Endothelial cell of umbilical vein (primary cell): ENCODE measurements at regions not wholly inside any gene's neighbourhood (a gene's known extent, or its start where the extent isn't known, plus 50 kb on each side); places are given as distances from the start of the nearest gene placed in this dataset.

Source experiments
- BruUV-seq: library from RNA; stranded (reverse); fragments of 400-500 nt; replicated peaks from 2 replicates; lab custom pipeline; 2021; lab: Mats Ljungman, UMichigan
- CTCF ChIA-PET: fragments of 300-600, 350-600 bp; sonication (Branson Sonifier 250); formaldehyde crosslinking; loops from one replicate; lab custom pipeline; 2021; ENCODE audit warnings: antibody characterized with exemption, inconsistent platforms; lab: Charles Lee
- POLR2A ChIA-PET: fragments of 300-600, 350-600 bp; sonication (Branson Sonifier 250); formaldehyde crosslinking; loops from one replicate; lab custom pipeline; 2021; ENCODE audit warnings: antibody characterized with exemption, inconsistent platforms; lab: Charles Lee
- DNase-seq: peaks from one replicate; pipeline ENCODE4 v3.0.0-alpha.2; 2011; ENCODE audit warnings: low read depth, low spot score
- FAIRE-seq: peaks from 2 replicates; lab custom pipeline; 2011; peaks lifted over from hg19 to GRCh38; lab: Jason Lieb, UNC
- H2AFZ ChIP-seq: 2 replicates; pipeline ENCODE4 v1.6.0; 2012; ENCODE audit warnings: low read depth, low read length, control low read depth, inconsistent platforms
- H3K27ac ChIP-seq: 2 replicates; pipeline ENCODE4 v1.5.1; 2011; ENCODE audit warnings: low read depth, mild to moderate bottlenecking, control low read depth, low read length, moderate library complexity; ENCODE audit not compliant: insufficient read depth
- H3K27me3 ChIP-seq, 2 experiments: 2 replicates each; pipeline versions ENCODE4 v1.6.0 to v1.6.1; 2011; ENCODE audit warnings: low read length in 2 of 2, mixed read lengths in 1 of 2; ENCODE audit not compliant: control insufficient read depth in 2 of 2, insufficient read depth in 2 of 2
- H3K36me3 ChIP-seq, 2 experiments: 2 replicates in 1 of 2; 3 replicates in 1 of 2; pipeline ENCODE4 v1.5.1; 2011; ENCODE audit warnings: low read length in 2 of 2, mild to moderate bottlenecking in 1 of 2, moderate library complexity in 1 of 2; ENCODE audit not compliant: control insufficient read depth in 2 of 2, insufficient read depth in 2 of 2; ENCODE audit errors: extremely low read depth in 1 of 2
- H3K4me1 ChIP-seq: 3 replicates; pipeline ENCODE4 v1.5.1; 2011; ENCODE audit warnings: mild to moderate bottlenecking, low read length; ENCODE audit not compliant: control insufficient read depth, insufficient read depth; ENCODE audit errors: extremely low read depth
- H3K4me2 ChIP-seq: 2 replicates; pipeline ENCODE4 v1.6.1; 2011; ENCODE audit warnings: low read length, control low read depth, mixed read lengths; ENCODE audit not compliant: insufficient read depth
- H3K4me3 ChIP-seq, 3 experiments: fragments of 200-600 bp in 1 of 3; sonication (generic), shearing (Covaris generic) in 1 of 3; replicated peaks in 1 of 3; 2 replicates each; pipeline ENCODE4 v1.5.1; 2011 to 2016; ENCODE audit warnings: control low read depth in 3 of 3, low read length in 3 of 3, mild to moderate bottlenecking in 2 of 3, inconsistent platforms in 1 of 3, low read depth in 1 of 3, moderate library complexity in 1 of 3; ENCODE audit not compliant: insufficient read depth in 1 of 3
- H3K79me2 ChIP-seq: 2 replicates; pipeline ENCODE4 v1.6.0; 2012; ENCODE audit warnings: low read length, inconsistent platforms; ENCODE audit not compliant: control insufficient read depth, insufficient read depth
- H3K9ac ChIP-seq: replicated peaks from 2 replicates; pipeline ENCODE3; 2011; ENCODE audit warnings: low read length, control low read depth; ENCODE audit not compliant: insufficient read depth; ENCODE audit errors: extremely low read depth
- H3K9me1 ChIP-seq: replicated peaks from 3 replicates; pipeline ENCODE4 v1.6.0; 2011; ENCODE audit warnings: mild to moderate bottlenecking, low read length; ENCODE audit not compliant: control insufficient read depth, insufficient read depth; ENCODE audit errors: extremely low read depth
- H3K9me3 ChIP-seq: replicated peaks from 2 replicates; pipeline ENCODE4 v1.5.1; 2012; ENCODE audit warnings: low read length, inconsistent platforms; ENCODE audit not compliant: control insufficient read depth, insufficient read depth
- H4K20me1 ChIP-seq: replicated peaks from 2 replicates; pipeline ENCODE3; 2011; ENCODE audit warnings: mild to moderate bottlenecking, low read length; ENCODE audit not compliant: control insufficient read depth, insufficient read depth; ENCODE audit errors: extremely low read depth
- CTCF ChIP-seq, 2 donors: IDR thresholded peaks; 1 replicate in 1 of 2; 2 replicates in 1 of 2; pipeline ENCODE4 v1.5.1; 2011; ENCODE audit warnings: low read length in 2 of 2, mild to moderate bottlenecking in 2 of 2, moderate library complexity in 2 of 2, control low read depth in 1 of 2, inconsistent platforms in 1 of 2, low read depth in 1 of 2; ENCODE audit not compliant: insufficient read depth in 1 of 2; ENCODE audit errors: extremely low read depth in 1 of 2
- EZH2 ChIP-seq: IDR thresholded peaks from 2 replicates; pipeline ENCODE4 v1.6.1; 2012; ENCODE audit warnings: borderline replicate concordance, low read depth, mild to moderate bottlenecking, moderate library complexity, low read length, inconsistent platforms; ENCODE audit not compliant: severe bottlenecking
- FOS ChIP-seq: IDR thresholded peaks from 2 replicates; pipeline ENCODE4 v1.6.1; 2011; ENCODE audit warnings: mild to moderate bottlenecking, low read length, moderate library complexity, borderline replicate concordance; ENCODE audit not compliant: insufficient read depth
- GATA2 ChIP-seq: IDR thresholded peaks from 2 replicates; pipeline ENCODE4 v1.7.0; 2011; ENCODE audit warnings: low read depth, mild to moderate bottlenecking, moderate library complexity, mixed read lengths, low read length; ENCODE audit not compliant: insufficient read length, insufficient read depth
- JUN ChIP-seq: IDR thresholded peaks from 2 replicates; pipeline ENCODE4 v1.6.1; 2011; ENCODE audit warnings: borderline replicate concordance, low read depth; ENCODE audit not compliant: insufficient read length, insufficient read depth
- MAX ChIP-seq: IDR thresholded peaks from 2 replicates; pipeline ENCODE4 v1.6.1; 2011; ENCODE audit not compliant: insufficient read depth, insufficient read length
- MYC ChIP-seq: IDR thresholded peaks from one replicate; pipeline ENCODE4 v1.6.1; 2011; ENCODE audit warnings: mild to moderate bottlenecking, low read depth, low read length
- POLR2A ChIP-seq: IDR thresholded peaks from 2 replicates; pipeline ENCODE4 v1.6.1; 2012; ENCODE audit warnings: low read depth, mild to moderate bottlenecking, control low read depth, low read length
- POLR2AphosphoS5 ChIP-seq: IDR thresholded peaks from 2 replicates; pipeline ENCODE4 v1.6.1; 2012; ENCODE audit warnings: low read depth, mild to moderate bottlenecking, control low read depth, low read length, moderate library complexity; ENCODE audit not compliant: insufficient read depth
- dilution Hi-C: fragments of 300-500 bp; cut with MboI; formaldehyde crosslinking; loops from one replicate; pipeline ENCODE4 v1.15.0; 2019; ENCODE audit warnings: low sequenced_read_pairs; ENCODE audit not compliant: extremely low pct_ligation_motif_present
- intact Hi-C: fragments of 100-400 bp; cut with micrococcal nuclease; formaldehyde crosslinking; loops from one replicate; pipeline ENCODE4 v1.10.0; 2022

GRCh38 chr9:115832031-115832430 lies 321.6 kb upstream of the PAPPA start:
- Histone ChIP-seq H3K4me1 (no peaks in the 10 kb centered on the region), H4K20me1 (no peaks in the 10 kb centered on the region), H2AFZ (no peak overlapping the region), H3K4me3 (no peak overlapping the region), H3K9me1 (no peaks in the 10 kb centered on the region), H3K27me3 (no peaks in the 10 kb centered on the region), H3K4me2 (no peak overlapping the region), H3K36me3 (no peaks in the 10 kb centered on the region), H3K9me3 (no peaks in the 10 kb centered on the region), H3K9ac (no peak overlapping the region), H3K79me2 (no peaks in the 10 kb centered on the region), H3K27ac (no peak overlapping the region)
- no TSS peak for BruUV-seq
- no peak for FAIRE-seq
- intact Hi-C loops, result no loop called here
- CTCF ChIA-PET, result no interaction called here
- TF ChIP-seq EZH2 (no peak), MYC (no peak), GATA2 (no peak), POLR2A (no peak), MAX (no peak), CTCF (IDR thresholded peaks at IDR 0.05; ENCODE audit: extremely low read depth in 1 of 2, insufficient read depth in 1 of 2, low read depth in 1 of 2, low read length in 2 of 2) (no peak), JUN (no peak), FOS (no peak), POLR2AphosphoS5 (no peak)
- dilution Hi-C loops, result no loop called here
- POLR2A ChIA-PET, result no interaction called here
- DNase-seq, result no peak
